ENCODE measurements at regions not wholly inside any gene's neighbourhood (a gene's known extent, or its start where the extent isn't known, plus 50 kb on each side); places are given as distances from the start of the nearest gene placed in this dataset.

- WGBS, 2 donors = 68 to 79% methylated on average over 4 of the region's 4 CpGs
- H3K9ac ChIP-seq (ENCODE audit: insufficient read depth in 1 of 2, low read length in 2 of 2) = no peak overlapping the region
- H3K4me1 ChIP-seq (ENCODE audit: control insufficient read depth in 5 of 5, insufficient read depth in 5 of 5, low read length in 5 of 5) = no peaks in the 10 kb centered on the region
- no peak for ATAC-seq (ENCODE audit: insufficient read depth, low FRiP score)
- no peak overlapping the region for H3K4me3 ChIP-seq
- peaks cover 0 to 8% (median 0%) of the 10 kb centered on the region in 4 donors for H3K9me3 ChIP-seq (ENCODE audit: control insufficient read depth in 4 of 4, insufficient read depth in 3 of 4, low read length in 3 of 4)
- no peak for TF ChIP-seq CTCF (IDR thresholded peaks at IDR 0.05; ENCODE audit: control extremely low read depth, extremely low read depth)
- H3K27ac ChIP-seq (ENCODE audit: low read depth in 1 of 2, low read length in 1 of 2) = no peak overlapping the region
- H3K36me3 ChIP-seq (ENCODE audit: control insufficient read depth in 4 of 4, insufficient read depth in 4 of 4, low read length in 4 of 4) = no peaks in the 10 kb centered on the region
- no peaks in the 10 kb centered on the region for H3K27me3 ChIP-seq (ENCODE audit: control insufficient read depth in 3 of 3, insufficient read depth in 3 of 3, low read length in 2 of 3)
- DNase-seq = peak in 1 of 3 donors; percentile 14
Measured at GRCh38 chr2:223203971-223204929, 152.3 kb downstream of the KCNE4 start.

GRCh38 chr2:223210489-223210888 is 158.5 kb downstream of the KCNE4 start:
- Histone ChIP-seq H3K4me1 (ENCODE audit: control insufficient read depth in 5 of 5, insufficient read depth in 5 of 5, low read length in 5 of 5) (no peaks in the 10 kb centered on the region), H3K27me3 (ENCODE audit: control insufficient read depth in 3 of 3, insufficient read depth in 3 of 3, low read length in 2 of 3) (peaks cover 0 to 3% (median 0%) of the 10 kb centered on the region in 3 donors), H3K9ac (ENCODE audit: insufficient read depth in 1 of 2, low read length in 2 of 2) (no peak overlapping the region), H3K27ac (ENCODE audit: low read depth in 1 of 2, low read length in 1 of 2) (no peak overlapping the region), H3K4me3 (no peak overlapping the region), H3K36me3 (ENCODE audit: control insufficient read depth in 4 of 4, insufficient read depth in 4 of 4, low read length in 4 of 4) (no peaks in the 10 kb centered on the region), H3K9me3 (ENCODE audit: control insufficient read depth in 4 of 4, insufficient read depth in 3 of 4, low read length in 3 of 4) (peaks cover 0 to 7% (median 0%) of the 10 kb centered on the region in 4 donors)
- no peak for ATAC-seq (ENCODE audit: insufficient read depth, low FRiP score)
- no peak for TF ChIP-seq CTCF (IDR thresholded peaks at IDR 0.05; ENCODE audit: control extremely low read depth, extremely low read depth)
- 98 to 99% methylated on average over 2 of the region's 2 CpGs for WGBS, 2 donors
- DNase-seq = no peak

GRCh38 chr2:223214394-223215253 is 162.6 kb downstream of the KCNE4 start:
- DNase-seq = peak in 2 of 3 donors; percentile 5 to 7

More at GRCh38 chr2:223214394-223215253, 162.6 kb downstream of the KCNE4 start:
- Histone ChIP-seq H3K4me3 (no peak overlapping the region), H3K27me3 (ENCODE audit: control insufficient read depth in 3 of 3, insufficient read depth in 3 of 3, low read length in 2 of 3) (peaks cover 0 to 3% (median 0%) of the 10 kb centered on the region in 3 donors), H3K27ac (ENCODE audit: low read depth in 1 of 2, low read length in 1 of 2) (no peak overlapping the region), H3K36me3 (ENCODE audit: control insufficient read depth in 4 of 4, insufficient read depth in 4 of 4, low read length in 4 of 4) (no peaks in the 10 kb centered on the region), H3K9me3 (ENCODE audit: control insufficient read depth in 4 of 4, insufficient read depth in 3 of 4, low read length in 3 of 4) (no peaks in the 10 kb centered on the region), H3K4me1 (ENCODE audit: control insufficient read depth in 5 of 5, insufficient read depth in 5 of 5, low read length in 5 of 5) (no peaks in the 10 kb centered on the region), H3K9ac (ENCODE audit: insufficient read depth in 1 of 2, low read length in 2 of 2) (no peak overlapping the region)
- no peak for TF ChIP-seq CTCF (IDR thresholded peaks at IDR 0.05; ENCODE audit: control extremely low read depth, extremely low read depth)
- 72 to 83% methylated on average over 5 of the region's 5 CpGs for WGBS, 2 donors
- no peak for ATAC-seq (ENCODE audit: insufficient read depth, low FRiP score)

All from lung (tissue), 11 donors.